ENCODE measurements at regions not wholly inside any gene's neighbourhood (a gene's known extent, or its start where the extent isn't known, plus 50 kb on each side); places are given as distances from the start of the nearest gene placed in this dataset.

DNA sequence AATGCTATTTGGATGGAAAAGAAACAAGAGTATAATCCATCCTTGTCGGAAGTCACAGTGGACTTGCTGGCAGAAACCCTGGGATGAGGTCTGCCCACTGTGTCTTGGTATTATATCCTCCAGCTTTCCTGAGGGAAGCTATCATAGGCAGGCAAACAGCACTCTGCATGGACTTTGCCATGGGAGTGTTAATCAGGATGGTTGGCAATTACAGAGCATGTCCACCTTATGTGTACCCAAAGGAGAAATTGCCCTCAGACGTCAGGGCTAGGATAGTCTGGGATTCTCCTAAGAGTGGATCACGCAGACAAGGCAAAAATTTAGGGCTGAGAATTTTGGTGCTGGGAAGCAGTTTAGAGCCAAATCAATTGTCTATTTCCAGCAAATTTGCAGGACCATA, 184.9 kb upstream of the ESRRG start:
- DNase-seq = no peak

DNA sequence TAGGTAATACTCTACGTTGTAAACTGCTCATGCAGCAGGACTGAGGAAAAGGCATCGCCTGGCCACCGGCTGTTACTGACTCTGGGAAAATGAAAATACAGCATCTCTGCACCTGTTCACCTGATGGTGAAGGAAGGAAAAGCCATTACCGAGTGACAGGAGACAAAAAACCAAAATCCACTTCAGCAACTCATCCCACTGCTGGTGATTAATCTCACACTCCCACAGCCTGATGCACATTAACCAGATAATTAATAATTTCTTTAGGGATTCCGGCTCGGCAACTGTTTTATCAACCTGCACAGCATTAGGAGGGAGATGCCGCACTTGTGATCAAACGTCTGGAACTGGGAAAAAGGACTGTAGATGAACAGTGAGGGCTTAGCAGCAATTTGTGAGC, 183.9 kb upstream of the ESRRG start:
- DNase-seq = no peak

DNA sequence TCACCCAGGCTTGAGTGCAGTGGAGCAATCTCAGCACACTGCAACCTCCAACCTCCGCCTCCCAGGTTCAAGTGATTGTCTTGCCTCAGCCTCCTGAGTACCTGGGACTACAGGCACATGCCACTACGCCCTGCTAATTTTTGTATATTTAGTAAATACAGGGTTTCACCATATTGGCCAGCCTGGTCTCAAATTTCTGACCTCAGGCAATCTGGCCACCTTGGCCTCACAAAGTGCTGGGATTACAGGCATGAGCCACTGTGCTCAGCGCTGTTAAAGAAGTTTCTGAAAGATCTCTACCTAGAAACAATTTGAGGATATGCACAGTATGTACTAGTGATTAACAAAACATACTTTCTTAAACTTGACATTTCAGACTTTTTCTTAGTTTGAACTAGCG, 182.6 kb upstream of the ESRRG start:
- no peak for DNase-seq

DNA sequence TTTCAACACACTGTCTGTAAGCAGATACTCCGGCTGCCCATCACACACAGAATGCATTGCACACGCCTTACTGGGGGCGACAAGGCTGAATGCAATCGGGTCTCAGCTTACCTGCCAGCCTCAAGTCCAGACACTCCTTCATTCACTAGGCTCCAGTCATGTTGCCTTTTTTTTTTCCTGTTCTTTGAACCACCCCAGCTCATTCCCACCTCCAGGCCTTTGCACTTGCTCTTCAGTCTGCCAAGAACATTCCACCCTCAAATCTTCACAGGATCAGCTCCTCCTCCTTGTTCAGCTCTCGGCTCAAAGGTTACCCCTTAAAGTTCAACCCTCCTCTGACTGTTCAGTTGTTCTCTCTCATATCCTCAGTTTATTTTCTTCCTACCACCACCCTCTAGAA, 181.9 kb upstream of the ESRRG start:
- no peak for DNase-seq

DNA sequence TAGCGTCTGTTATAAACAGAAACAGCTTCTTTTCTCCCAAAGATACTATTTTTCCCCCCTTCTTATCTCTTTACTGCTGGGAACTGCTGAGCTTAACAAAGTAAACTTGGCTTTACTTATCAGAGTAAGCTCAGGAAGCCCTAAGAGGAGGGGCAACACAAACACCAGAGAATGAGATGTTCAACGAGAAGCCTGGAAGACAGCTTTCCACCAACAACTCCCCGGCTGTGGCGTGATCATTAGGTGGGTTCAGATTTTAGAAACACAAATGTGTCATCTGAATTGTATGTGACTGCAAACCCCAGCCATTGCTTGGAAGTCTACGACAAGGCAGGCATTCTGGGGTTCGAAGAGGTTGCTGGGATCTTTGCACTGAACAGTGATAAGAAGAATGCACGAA, 181.2 kb upstream of the ESRRG start:
- DNase-seq = no peak

DNA sequence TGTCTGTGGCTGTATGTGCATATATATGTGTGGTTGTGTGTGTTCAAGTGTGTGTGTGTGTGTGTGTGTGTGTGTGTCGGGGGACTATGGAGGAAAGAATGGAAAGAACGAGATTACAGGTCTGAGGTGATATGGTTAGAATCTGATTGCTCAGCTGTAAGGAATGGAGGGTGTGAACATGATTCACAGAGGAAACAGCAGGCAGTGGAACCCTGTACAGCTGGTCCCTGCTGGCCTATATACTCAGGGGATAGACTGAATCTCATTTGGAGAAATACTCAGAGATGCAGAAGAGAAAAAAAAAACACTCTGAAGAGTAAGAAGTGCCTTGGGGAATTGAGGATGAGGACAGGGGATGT, 180.1 kb upstream of the ESRRG start:
- peak; percentile 27 for DNase-seq

DNA sequence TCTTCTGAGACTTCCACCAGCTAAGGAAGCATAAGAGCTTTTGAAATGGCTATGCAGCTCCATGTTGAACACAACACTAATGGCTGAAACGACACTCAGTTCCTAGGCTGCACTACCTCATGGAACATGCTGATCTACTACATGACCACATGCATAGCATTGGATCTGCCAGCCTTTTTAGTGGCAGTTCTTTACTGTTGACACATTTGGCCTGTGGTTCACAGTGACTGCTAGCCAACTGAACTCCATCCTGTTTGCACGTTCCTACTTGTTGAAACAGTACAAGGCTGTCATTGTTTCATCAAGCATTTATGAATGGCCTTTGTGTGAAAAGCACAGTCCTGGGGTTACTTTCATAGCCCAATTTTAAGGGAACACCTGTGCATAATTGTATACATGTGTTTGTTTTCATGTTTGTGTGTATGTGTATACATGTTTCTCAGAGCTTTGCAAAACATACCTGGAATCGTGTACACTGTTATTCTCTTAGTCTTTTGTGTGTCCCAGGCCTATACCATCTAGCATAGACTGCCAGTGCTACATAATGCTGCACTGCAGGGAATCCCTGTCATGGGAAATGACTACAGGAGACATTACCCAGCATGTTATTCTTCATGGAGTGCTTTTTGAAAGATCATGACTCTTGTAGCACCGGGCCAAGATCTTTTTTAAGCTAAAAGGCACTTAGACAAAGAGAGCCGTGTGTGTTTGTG, 179.6 kb upstream of the ESRRG start:
- DNase-seq = no peak

DNA sequence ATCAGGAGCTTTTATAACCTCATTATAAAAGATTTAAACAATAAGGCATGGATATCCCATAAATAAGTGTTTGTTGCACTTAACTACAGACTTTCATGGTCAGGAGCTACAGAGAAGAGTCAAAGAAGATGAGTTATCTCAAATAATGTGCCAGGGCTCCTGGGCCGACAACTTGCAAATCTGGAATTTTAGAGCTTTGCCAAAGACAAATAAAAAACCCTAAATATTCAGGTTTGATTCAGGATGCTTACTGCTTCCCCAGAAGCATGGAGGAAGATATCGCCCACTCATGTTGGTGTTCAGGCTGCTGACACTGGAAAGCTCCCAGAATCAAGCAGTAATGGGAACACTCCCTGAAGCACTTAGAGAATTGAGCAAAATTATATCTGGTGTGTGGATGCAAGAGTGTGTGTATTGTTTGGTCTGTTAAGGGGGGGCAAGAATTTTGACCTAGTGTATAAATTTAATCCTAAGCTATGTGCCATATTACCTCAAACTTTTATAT, 176.9 kb upstream of the ESRRG start:
- no peak for DNase-seq

DNA sequence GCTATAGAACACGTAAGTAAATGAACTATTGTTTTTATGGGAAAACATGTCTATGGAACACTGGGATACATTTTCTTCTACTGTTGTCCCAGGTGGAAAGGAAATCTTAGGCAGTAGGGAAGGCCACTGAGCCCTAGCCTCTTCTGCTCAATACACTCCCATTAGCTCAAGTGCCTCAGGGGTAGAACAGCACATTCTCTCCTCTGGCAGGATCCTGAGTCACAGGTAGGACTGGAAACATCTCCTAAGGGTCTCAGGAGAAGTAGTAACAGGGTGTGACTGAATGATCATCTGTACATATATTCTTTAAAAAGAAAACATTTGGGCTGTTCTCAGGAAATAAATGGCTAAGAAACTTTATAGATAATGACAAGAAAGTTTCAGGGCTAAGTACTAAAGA, 175.6 kb upstream of the ESRRG start:
- DNase-seq = no peak

DNA sequence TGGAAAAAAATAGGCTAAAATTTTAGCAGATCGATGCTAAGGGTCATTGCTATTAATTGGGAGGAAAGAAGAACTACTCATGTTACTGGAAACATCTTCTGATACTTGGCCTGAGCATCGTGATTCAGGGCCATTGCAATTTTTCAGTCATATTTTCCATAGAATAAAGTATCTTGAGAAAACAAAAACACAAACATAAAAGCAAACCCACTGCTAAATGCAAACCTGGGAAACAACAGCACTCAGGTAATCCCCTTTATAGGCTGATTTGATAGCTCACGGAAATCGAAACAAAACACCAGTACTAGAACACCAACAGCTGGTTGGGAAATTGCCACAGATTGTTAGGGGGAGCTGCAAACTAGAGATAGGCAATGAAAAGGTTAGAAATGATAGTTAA, 172.9 kb upstream of the ESRRG start:
- no peak for DNase-seq

DNA sequence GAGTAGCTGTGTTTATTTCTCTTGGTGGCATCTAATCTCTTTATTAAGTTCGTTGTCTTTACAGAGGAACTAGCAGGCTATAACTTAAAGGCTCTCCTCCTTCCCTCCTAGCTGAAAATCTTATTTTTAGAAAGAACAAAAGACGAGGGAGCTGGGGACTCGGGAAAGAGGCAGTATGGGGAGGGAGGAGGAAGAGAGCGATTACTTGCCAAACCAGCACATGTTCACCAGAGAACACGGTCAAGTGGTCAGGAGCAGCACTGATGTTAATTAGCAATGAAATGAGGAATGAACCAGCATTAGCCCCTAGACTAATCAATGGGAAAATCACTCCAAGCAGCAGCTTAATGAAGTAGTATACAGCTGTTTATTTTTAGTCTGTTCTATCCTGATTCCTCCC, 171.3 kb upstream of the ESRRG start:
- DNase-seq = no peak

DNA sequence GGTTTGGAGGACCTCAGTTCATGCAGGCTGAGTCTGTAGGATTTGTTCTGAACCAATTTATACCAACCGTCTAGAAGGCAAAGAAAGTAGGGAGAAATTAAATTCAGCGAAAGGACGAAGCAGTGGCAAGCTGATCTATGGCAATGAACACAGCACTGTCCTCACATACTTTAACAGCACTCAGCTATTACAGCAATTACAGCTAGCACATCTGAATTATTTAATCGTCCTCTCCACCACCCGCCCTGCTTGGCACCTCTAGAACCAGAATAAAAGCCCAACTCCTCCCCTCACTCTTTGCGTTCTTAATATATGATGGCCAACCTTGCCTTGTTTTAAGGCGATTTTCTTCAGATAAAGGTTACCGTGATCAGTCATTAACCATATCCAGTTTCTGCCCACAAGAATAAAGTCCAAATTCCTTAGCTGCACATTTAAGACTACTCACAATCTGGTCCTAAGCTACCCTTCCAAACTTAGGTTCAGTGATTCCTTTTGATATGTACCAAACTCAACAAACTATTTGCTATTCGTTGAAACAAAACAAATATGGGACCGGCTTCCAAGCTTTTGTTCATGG, 169.4 kb upstream of the ESRRG start:
- no peak for DNase-seq

DNA sequence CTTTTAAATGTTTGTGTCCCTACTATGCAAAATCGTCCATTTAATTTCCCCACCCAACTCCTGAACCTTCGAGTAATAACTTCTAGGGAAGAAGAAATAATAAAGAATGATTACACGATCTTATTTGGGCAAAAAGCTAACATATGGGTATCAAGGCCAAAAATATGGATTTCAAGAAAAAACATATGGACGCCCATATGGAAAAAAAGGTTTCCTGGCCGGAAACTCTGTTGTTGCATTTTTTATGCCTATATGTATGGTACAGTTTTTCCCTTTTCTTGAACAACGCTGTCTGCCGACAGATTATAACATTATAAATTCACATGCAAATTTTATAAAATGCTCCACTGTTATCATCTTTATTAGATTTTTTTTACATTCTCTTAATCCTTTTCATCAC, 167.6 kb upstream of the ESRRG start:
- DNase-seq = no peak

DNA sequence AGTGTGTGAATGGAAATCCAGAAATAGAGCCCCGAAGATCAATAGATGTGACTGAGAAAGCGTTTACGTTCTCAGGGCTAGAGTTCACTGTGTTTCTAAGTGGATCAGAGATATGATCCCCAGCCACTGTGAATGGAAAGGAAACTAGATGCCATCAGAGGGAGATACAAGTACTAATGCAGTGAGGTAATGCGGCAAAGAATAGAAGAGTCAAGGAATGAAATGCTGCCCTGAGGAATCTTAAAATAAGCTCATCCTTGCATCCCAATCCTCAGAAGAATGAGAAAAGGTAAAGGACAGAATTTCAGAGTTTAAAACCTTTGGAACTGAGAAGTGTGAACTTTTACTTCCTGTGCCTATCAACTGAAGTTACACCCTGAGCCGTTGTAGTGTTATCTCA, 165.5 kb upstream of the ESRRG start:
- DNase-seq = no peak

DNA sequence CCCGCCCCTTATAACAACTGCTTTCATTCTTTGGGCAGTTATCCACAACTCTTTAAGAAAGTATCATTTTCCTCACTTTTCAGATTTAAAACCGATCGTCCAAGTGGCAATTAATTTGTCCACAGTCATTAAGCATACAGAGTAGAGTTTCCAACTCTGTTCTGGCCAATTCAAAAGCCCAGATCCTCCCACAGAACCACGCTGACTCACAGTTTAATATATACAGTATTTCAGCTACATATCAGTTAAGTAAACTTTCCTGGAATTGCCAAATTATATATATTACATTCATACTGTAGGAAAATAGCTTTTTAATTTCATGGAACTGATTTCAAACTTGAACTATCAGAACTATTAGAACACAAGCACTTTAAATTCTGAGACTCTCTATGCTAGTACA, 163.8 kb upstream of the ESRRG start:
- DNase-seq = no peak

DNA sequence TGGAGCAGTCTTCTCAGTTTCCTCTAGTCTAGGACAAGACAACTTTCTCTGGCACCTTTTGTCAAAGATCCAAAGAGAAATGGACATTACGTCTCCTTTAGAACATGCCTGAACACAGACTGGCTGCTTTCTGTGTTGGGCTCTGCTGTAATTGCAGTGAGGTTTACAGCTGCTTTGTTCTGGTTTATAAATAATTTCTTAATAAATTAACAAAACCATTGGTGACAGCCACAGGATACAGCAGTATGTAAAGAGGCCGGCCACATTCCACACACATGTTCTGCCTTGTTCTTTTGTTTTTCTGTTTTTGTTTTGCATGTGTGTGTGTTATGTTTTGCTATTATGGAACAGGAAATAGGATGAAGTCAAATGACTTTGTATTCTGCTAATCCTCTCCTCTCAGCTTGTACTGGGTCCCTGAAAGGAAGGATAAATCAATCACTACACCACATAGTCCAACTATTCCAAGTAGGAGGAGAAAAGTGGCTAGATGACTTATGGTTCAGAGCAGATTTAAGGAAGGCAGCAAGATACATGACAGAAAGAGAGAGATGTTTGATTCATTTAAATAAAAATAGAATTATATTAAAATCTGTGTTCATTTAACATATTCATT, 161.5 kb upstream of the ESRRG start:
- DNase-seq = no peak

DNA sequence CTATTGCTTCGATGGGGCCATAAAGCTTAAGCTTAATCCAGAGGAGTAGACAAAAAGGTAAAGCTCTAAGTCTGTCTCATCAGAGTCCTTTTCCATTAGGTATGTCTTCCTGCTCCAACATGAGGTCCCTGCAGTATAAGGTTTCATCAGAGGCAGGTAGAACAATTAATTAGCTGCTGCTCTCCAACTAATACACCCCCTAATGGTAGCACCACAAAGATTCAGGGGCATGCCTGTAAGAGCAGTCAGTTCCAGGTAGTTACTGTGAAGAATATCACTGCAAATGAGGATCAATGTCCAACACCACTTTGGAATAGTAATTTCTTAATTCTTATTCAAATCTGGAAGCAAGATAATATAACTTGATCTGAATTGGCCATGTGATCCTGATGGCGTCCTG, 160.3 kb upstream of the ESRRG start:
- no peak for DNase-seq

DNA sequence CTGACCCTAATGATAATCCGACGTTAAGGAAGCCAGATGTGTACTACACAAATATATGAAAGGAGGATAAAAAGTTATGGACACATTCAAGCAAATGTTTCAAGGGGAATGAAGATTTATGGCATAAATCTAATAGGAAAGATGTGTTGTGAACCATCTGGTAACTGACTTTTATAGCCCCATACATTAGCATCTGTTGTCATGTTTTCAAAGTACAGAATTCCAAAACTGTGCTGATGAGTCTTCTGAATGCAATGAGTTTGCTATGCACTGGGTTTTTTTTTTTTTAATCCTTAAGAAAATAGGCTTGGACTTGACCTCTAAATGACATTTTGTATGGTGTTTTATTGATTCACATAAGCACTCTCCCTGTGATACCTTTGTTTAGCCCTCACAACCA, 158.5 kb upstream of the ESRRG start:
- DNase-seq = no peak

DNA sequence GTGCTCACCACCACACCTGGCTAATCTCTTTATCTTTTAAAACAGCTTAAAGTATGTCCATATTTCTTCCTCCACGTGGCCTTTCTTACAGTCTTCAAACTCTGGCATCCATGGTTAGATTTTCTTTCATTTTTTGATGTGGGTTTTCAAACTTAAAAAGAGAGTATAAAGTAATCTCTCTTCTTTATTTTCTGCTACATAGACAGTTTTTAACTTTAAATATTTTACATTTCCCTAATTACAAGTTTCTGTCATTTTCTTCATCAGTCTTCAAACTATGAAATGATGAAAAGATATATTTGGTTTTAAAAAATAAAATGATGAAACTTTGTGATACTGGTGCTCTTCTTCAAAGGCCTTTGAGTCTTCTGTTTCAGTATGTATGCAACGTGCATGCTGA, 143.5 kb upstream of the ESRRG start:
- DNase-seq = no peak

DNA sequence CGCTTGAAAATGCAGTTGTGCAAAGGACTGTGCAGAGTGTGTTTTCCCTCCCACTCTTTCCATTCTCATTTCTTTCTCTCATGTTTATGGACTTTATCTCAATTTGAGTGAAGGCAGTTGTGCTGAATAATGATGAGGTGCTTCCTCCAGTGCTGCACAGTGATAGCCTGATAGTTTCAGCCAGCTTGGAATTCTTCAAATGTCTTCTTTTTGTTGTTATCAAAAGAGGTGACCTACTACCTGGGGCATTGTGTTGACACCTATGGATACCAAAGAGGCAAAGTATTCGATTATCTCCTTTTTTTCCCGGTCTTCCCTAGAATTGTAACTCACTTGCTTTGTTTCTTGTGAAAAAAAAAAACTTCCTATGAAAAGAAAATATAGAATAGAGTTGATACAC, 132.6 kb upstream of the ESRRG start:
- DNase-seq = no peak

DNA sequence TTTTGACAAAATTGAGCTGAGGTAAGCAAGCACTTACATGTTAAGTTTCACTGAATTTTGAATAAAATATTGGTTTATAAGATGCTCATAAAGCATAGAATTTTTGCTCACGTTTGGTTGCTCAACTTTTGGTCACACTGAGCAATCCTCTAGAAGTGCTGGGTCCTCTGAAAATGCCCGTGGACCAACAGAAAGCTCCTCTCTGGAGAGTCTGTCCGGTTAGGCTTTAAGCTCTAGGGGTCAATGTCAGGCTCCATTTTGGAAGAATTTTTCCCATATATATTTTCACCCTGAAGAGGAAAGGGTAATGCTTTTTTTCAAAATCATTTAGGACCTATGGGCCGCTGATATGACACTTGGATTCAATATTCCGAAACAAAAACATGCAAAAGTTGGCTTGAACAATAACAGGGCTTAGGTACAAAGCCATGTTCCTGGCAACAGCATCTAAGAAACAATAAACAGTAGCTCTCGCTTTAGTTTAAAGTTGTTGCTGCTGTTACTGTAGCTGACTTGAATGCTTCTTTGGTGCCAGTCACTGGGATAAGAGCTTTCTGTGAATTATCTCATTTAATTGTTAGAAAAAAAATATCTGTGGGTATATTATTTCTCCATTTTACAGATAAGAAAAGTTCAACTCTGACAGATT, 131.7 kb upstream of the ESRRG start:
- DNase-seq = no peak

DNA sequence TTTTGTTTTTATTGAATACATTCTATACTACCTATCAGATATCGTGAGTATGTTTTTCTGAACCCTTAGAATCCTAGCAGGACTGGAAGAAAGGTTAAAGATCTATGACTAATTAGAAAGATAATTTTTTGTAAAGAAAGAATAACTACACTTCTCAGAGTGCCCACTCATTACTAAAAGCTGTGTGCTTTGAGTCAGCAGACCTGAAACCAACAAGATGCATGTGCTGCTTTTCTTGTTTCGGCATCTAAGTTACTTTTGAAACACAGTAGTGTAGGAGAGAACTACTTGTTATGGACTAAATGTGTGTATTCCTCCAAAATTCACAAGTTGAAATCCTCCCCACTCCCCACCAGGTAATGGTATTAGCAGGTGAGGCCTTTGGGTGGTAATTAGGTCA, 127.8 kb upstream of the ESRRG start:
- no peak for DNase-seq

DNA sequence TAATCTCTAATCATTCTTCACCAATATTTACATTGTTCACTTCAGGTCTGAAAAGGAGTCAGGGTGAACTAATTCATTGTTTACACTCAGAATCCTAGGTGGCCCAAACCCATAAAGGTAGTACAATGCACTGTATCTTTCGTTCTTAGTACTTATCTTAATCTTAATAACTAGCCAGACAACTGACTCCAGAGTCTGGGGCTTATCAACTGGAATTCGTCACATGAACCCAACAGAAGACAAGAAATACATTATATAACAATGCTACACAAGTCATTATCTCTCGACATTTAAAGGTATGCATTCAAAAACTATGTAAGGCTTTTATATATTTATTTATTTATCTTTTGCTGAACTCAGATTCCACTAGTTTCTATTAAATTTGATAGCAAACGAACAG, 125.9 kb upstream of the ESRRG start:
- DNase-seq = no peak

DNA sequence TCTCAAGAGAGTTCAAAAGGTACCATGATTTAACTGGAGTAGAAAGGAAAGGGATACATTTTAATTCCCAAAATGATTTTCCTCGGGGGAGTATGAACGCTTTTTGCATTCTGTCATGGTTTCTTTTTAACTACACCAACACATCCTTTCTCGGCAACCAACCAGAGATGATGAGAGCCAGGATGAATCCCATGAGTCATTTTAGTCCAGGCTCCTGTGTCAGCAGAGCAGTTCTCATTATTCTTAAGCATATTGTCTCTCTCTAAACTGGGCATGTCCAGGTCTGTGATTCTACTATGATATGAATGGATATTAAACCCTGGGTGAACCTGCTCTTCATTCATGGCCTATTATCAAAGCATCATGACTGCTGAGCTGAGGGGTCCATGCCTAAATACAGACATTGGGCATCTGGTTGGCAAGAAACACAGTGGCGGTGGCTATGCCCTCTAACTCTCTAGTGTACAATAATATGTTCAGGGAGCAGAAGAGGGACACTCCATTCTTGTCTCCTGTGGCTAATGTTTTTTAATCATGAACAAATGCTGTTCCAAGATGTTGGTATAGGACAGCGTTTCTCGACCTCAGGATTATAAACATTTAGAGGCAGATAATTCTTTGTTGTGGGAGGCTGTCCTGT, 124.3 kb upstream of the ESRRG start:
- peak; percentile 13 for DNase-seq
